SK-N-MC (cell line): ENCODE measurements at regions not wholly inside any gene's neighbourhood (a gene's known extent, or its start where the extent isn't known, plus 50 kb on each side); places are given as distances from the start of the nearest gene placed in this dataset.

Experiments
- EZH2 ChIP-seq: fragments of 200-600 bp; sonication (generic); IDR thresholded peaks from one replicate; pipeline ENCODE4 v1.6.1; 2017; ENCODE audit warnings: antibody characterized with exemption
- FOXP2 ChIP-seq: optimal IDR thresholded peaks from 2 replicates; pipeline ENCODE3; 2011; ENCODE audit warnings: mild to moderate bottlenecking, moderate library complexity; ENCODE audit not compliant: insufficient read depth; ENCODE audit errors: extremely low read length, control extremely low read depth
- POLR2AphosphoS5 ChIP-seq: IDR thresholded peaks from 2 replicates; pipeline ENCODE4 v1.6.1; 2012; ENCODE audit warnings: mild to moderate bottlenecking, low read depth, low read length, borderline replicate concordance

DNA sequence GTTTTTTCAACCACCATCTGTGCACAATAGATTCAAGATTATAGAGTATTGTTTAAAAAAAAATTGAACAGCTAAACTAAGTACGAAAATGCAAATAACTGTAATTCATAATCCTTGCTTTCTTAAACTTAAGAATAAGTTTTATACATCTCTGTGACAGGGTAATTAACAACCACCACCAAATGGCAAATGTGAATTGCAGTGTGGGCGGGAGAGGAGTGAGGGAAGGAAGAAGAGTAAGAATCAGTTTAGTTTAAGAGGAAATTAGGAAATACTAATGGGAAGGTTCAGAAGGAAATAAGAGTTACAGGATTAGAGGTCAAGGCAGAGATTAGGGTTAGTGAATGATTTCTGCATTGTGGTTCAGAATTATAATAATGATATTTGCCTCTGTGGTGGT lies 430.9 kb downstream of the SPRY1 start:
- TF ChIP-seq POLR2AphosphoS5 = no peak
- TF ChIP-seq EZH2 = no peak
- no peak for TF ChIP-seq FOXP2
